ENCODE measurements at regions not wholly inside any gene's neighbourhood (a gene's known extent, or its start where the extent isn't known, plus 50 kb on each side); places are given as distances from the start of the nearest gene placed in this dataset.
A peak's percentile ranks its signal among the peaks of the same experiment; 100 is the strongest.

DNA sequence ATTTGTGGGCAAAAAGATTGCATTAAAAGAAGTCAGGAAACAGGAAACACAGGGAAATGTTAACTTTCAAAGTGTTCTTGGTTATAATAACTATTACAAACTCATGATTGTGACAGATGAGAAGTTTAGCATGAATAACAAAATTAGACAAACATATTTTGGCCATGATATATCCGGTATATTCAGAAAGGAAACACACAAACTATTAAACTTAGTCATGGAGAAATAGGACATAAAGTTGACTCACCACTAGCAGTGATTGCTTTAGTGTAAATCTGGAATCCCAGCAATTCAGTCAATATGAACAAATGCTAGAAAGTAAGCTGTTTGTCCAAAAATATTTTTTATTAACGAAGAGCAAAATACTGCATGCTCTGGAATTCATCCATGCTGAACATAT is 1299.9 kb downstream of the C4orf33 start:
- H3K4me2 ChIP-seq (ENCODE audit: low read length) = no peak overlapping the region
- H3K79me1 ChIP-seq (ENCODE audit: low read length) = no peaks in the 10 kb centered on the region
- no peak overlapping the region for H3K56ac ChIP-seq (ENCODE audit: low read length)
- H2BK5ac ChIP-seq (ENCODE audit: low read length) = no peak overlapping the region
- H3K36me3 ChIP-seq (ENCODE audit: control insufficient read depth, insufficient read depth, low read length) = no peaks in the 10 kb centered on the region
- H2AK5ac ChIP-seq (ENCODE audit: low read length) = no peak overlapping the region
- no peak overlapping the region for H3K23ac ChIP-seq (ENCODE audit: low read length)
- H3K18ac ChIP-seq (ENCODE audit: low read length) = no peak overlapping the region
- no CpG with 5 or more reads among the region's 2 CpGs for WGBS (ENCODE audit: extremely low coverage, insufficient coverage, low lambda C conversion rate)
- no peak for DNase-seq
- no peak overlapping the region for H2BK120ac ChIP-seq (ENCODE audit: low read depth, low read length)
- H4K5ac ChIP-seq (ENCODE audit: low read length) = no peak overlapping the region
- no peak overlapping the region for H3K9ac ChIP-seq (ENCODE audit: low read length)
- no peak overlapping the region for H3K4me3 ChIP-seq (ENCODE audit: low read length)
- H3K27ac ChIP-seq (ENCODE audit: low read depth, low read length) = no peak overlapping the region
- H3K27me3 ChIP-seq (ENCODE audit: insufficient read depth, low read length, poor library complexity) = no peaks in the 10 kb centered on the region
- H2BK15ac ChIP-seq (replicated peaks; ENCODE audit: low read depth) = no peak overlapping the region
- no peak overlapping the region for H4K8ac ChIP-seq (ENCODE audit: low read depth, low read length)
- H3K4ac ChIP-seq (ENCODE audit: low read depth, low read length) = no peak overlapping the region
- H3K4me1 ChIP-seq (ENCODE audit: control insufficient read depth, low read depth, low read length) = no peaks in the 10 kb centered on the region
- no peaks in the 10 kb centered on the region for H3K79me2 ChIP-seq (ENCODE audit: control insufficient read depth, insufficient read depth, low read length)

DNA sequence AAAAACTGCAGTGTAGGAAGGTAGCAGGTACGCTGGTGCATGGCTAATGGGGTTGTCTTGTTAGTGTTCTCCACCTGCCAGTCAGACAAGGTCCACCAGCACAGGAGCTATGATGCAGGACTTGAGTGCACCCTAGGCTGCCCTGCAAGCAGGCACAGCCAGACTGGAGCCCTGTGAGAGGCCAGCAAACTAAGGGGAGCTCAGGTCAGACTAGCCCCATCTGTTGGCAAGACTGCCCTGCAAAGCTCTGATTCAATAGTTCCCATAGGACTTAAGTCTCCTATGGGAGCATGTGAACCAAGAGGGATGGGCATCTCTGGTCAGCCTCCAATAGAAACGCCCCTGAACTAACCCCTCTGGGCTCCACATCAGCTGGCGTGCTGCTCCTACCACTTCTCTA is 1307.3 kb downstream of the C4orf33 start:
- Histone ChIP-seq H3K27me3 (ENCODE audit: insufficient read depth, low read length, poor library complexity) (no peaks in the 10 kb centered on the region), H3K4me1 (ENCODE audit: control insufficient read depth, low read depth, low read length) (no peaks in the 10 kb centered on the region), H2AK5ac (ENCODE audit: low read length) (no peak overlapping the region), H4K8ac (ENCODE audit: low read depth, low read length) (no peak overlapping the region), H3K79me1 (ENCODE audit: low read length) (no peaks in the 10 kb centered on the region), H3K27ac (ENCODE audit: low read depth, low read length) (no peak overlapping the region), H3K4ac (ENCODE audit: low read depth, low read length) (no peak overlapping the region), H3K4me2 (ENCODE audit: low read length) (no peak overlapping the region), H3K23ac (ENCODE audit: low read length) (no peak overlapping the region), H2BK15ac (replicated peaks; ENCODE audit: low read depth) (no peak overlapping the region), H3K79me2 (ENCODE audit: control insufficient read depth, insufficient read depth, low read length) (no peaks in the 10 kb centered on the region), H3K56ac (ENCODE audit: low read length) (no peak overlapping the region), H3K4me3 (ENCODE audit: low read length) (no peak overlapping the region), H3K36me3 (ENCODE audit: control insufficient read depth, insufficient read depth, low read length) (no peaks in the 10 kb centered on the region), H3K9ac (ENCODE audit: low read length) (no peak overlapping the region), H3K18ac (ENCODE audit: low read length) (no peak overlapping the region), H2BK120ac (ENCODE audit: low read depth, low read length) (no peak overlapping the region), H2BK5ac (ENCODE audit: low read length) (no peak overlapping the region), H4K5ac (ENCODE audit: low read length) (no peak overlapping the region)
- no CpG with 5 or more reads among the region's 3 CpGs for WGBS (ENCODE audit: extremely low coverage, insufficient coverage, low lambda C conversion rate)
- peak; percentile 22 for DNase-seq

DNA sequence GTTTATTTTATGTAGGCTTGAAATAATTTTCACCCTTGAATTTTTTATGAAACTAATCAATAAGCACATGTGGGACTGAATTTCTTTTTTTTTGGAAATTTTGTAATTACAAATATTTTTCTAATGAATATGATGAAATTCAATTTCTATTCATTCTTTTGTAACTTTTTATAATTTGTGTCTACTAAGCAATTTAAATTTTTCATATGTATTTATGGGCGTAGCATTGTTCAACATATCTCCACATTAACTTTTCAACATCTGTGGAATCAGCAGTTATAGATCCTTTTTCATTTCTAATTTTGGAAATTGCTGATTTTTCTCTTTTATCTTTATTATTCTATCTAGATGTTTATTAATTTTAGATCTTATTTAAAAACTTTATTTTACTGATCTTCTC is 1320.3 kb downstream of the C4orf33 start:
- Histone ChIP-seq H3K56ac (ENCODE audit: low read length) (no peak overlapping the region), H3K9ac (ENCODE audit: low read length) (no peak overlapping the region), H3K4me3 (ENCODE audit: low read length) (no peak overlapping the region), H3K4me2 (ENCODE audit: low read length) (no peak overlapping the region), H3K4me1 (ENCODE audit: control insufficient read depth, low read depth, low read length) (no peaks in the 10 kb centered on the region), H3K36me3 (ENCODE audit: control insufficient read depth, insufficient read depth, low read length) (no peaks in the 10 kb centered on the region), H3K27ac (ENCODE audit: low read depth, low read length) (no peak overlapping the region), H3K79me2 (ENCODE audit: control insufficient read depth, insufficient read depth, low read length) (no peaks in the 10 kb centered on the region), H3K23ac (ENCODE audit: low read length) (no peak overlapping the region), H3K27me3 (ENCODE audit: insufficient read depth, low read length, poor library complexity) (no peaks in the 10 kb centered on the region), H3K4ac (ENCODE audit: low read depth, low read length) (no peak overlapping the region), H2BK120ac (ENCODE audit: low read depth, low read length) (no peak overlapping the region), H2BK15ac (replicated peaks; ENCODE audit: low read depth) (no peak overlapping the region), H2BK5ac (ENCODE audit: low read length) (no peak overlapping the region), H2AK5ac (ENCODE audit: low read length) (no peak overlapping the region), H4K8ac (ENCODE audit: low read depth, low read length) (no peak overlapping the region), H3K18ac (ENCODE audit: low read length) (no peak overlapping the region), H4K5ac (ENCODE audit: low read length) (no peak overlapping the region), H3K79me1 (ENCODE audit: low read length) (no peaks in the 10 kb centered on the region)
- no peak for DNase-seq
- no CpG with 5 or more reads among the region's 1 CpG for WGBS (ENCODE audit: extremely low coverage, insufficient coverage, low lambda C conversion rate)

DNA sequence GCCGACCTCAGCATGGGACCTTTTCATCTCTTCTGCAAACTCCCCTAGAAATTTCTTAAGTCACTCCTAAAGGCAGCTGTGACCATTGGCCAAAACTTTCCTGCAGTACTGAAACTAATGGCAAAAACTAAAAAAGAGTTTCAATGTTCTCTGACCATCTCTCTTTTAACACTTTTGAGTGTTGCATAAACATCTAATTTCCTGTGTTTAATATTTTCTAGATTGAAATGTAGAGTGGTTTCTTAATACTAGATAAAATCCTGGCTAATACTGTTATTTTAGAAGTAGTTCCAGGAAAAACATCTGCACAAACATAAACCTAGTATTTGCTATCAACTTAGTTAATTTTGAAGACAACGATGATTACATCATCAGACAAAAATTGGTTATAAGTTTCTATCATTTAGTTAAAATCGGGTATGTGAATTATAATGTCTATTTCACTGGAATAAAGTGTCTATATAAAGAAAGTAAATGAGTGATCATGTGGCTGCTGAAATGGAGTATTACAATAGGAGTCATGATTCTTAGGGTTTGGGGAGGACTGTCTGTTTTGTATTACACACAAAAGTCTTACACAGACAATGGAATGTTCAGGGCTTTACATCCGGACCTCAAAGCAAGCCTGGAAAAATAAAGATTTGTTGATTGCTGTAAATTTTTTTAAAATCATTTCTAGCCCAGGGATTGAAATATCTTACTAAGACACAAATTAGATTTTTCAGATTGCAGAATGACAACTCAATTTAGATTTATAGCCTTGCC is 1323.4 kb downstream of the C4orf33 start:
- H3K4me3 ChIP-seq (ENCODE audit: low read length) = no peak overlapping the region
- WGBS (ENCODE audit: extremely low coverage, insufficient coverage, low lambda C conversion rate) = 100% methylated on average over 1 of the region's 4 CpGs
- no peaks in the 10 kb centered on the region for H3K36me3 ChIP-seq (ENCODE audit: control insufficient read depth, insufficient read depth, low read length)
- H3K56ac ChIP-seq (ENCODE audit: low read length) = no peak overlapping the region
- DNase-seq = no peak
- H3K23ac ChIP-seq (ENCODE audit: low read length) = no peak overlapping the region
- no peak overlapping the region for H2BK120ac ChIP-seq (ENCODE audit: low read depth, low read length)
- no peak overlapping the region for H3K18ac ChIP-seq (ENCODE audit: low read length)
- no peak overlapping the region for H4K8ac ChIP-seq (ENCODE audit: low read depth, low read length)
- no peaks in the 10 kb centered on the region for H3K79me2 ChIP-seq (ENCODE audit: control insufficient read depth, insufficient read depth, low read length)
- H2BK15ac ChIP-seq (replicated peaks; ENCODE audit: low read depth) = no peak overlapping the region
- no peaks in the 10 kb centered on the region for H3K27me3 ChIP-seq (ENCODE audit: insufficient read depth, low read length, poor library complexity)
- no peak overlapping the region for H3K4me2 ChIP-seq (ENCODE audit: low read length)
- no peak overlapping the region for H4K5ac ChIP-seq (ENCODE audit: low read length)
- H3K4ac ChIP-seq (ENCODE audit: low read depth, low read length) = no peak overlapping the region
- H3K27ac ChIP-seq (ENCODE audit: low read depth, low read length) = no peak overlapping the region
- no peaks in the 10 kb centered on the region for H3K79me1 ChIP-seq (ENCODE audit: low read length)
- no peak overlapping the region for H2AK5ac ChIP-seq (ENCODE audit: low read length)
- H3K4me1 ChIP-seq (ENCODE audit: control insufficient read depth, low read depth, low read length) = no peaks in the 10 kb centered on the region
- H3K9ac ChIP-seq (ENCODE audit: low read length) = no peak overlapping the region
- H2BK5ac ChIP-seq (ENCODE audit: low read length) = no peak overlapping the region

DNA sequence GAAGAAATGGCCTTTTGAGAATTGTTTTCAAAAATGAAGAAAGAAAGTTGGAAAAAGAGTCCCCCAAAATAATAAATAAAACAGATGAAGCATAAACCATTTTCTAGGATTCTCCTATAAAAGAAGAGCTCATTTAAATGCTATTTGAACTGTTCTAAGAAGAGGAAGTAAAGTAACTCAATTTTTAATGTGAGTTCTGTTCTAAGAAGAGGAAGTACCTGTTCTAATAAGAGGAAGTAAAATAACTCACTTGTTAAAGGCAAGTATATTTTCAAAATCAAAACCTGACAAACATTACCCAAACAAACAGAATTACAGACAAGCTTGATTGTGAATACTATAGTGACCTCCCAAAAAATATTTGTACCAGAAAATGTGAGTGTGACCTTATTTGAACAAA is 1326.3 kb downstream of the C4orf33 start:
- no peak overlapping the region for H2BK5ac ChIP-seq (ENCODE audit: low read length)
- no peak overlapping the region for H2AK5ac ChIP-seq (ENCODE audit: low read length)
- no peak overlapping the region for H3K23ac ChIP-seq (ENCODE audit: low read length)
- H3K4me3 ChIP-seq (ENCODE audit: low read length) = no peak overlapping the region
- H4K8ac ChIP-seq (ENCODE audit: low read depth, low read length) = no peak overlapping the region
- no peak overlapping the region for H3K4me2 ChIP-seq (ENCODE audit: low read length)
- H3K4ac ChIP-seq (ENCODE audit: low read depth, low read length) = no peak overlapping the region
- DNase-seq = no peak
- no peak overlapping the region for H2BK120ac ChIP-seq (ENCODE audit: low read depth, low read length)
- no peaks in the 10 kb centered on the region for H3K79me1 ChIP-seq (ENCODE audit: low read length)
- H3K4me1 ChIP-seq (ENCODE audit: control insufficient read depth, low read depth, low read length) = no peaks in the 10 kb centered on the region
- H3K18ac ChIP-seq (ENCODE audit: low read length) = no peak overlapping the region
- no peak overlapping the region for H3K56ac ChIP-seq (ENCODE audit: low read length)
- H3K27ac ChIP-seq (ENCODE audit: low read depth, low read length) = no peak overlapping the region
- no peaks in the 10 kb centered on the region for H3K27me3 ChIP-seq (ENCODE audit: insufficient read depth, low read length, poor library complexity)
- H4K5ac ChIP-seq (ENCODE audit: low read length) = no peak overlapping the region
- H3K9ac ChIP-seq (ENCODE audit: low read length) = no peak overlapping the region
- no peak overlapping the region for H2BK15ac ChIP-seq (replicated peaks; ENCODE audit: low read depth)
- H3K36me3 ChIP-seq (ENCODE audit: control insufficient read depth, insufficient read depth, low read length) = no peaks in the 10 kb centered on the region
- no peaks in the 10 kb centered on the region for H3K79me2 ChIP-seq (ENCODE audit: control insufficient read depth, insufficient read depth, low read length)

DNA sequence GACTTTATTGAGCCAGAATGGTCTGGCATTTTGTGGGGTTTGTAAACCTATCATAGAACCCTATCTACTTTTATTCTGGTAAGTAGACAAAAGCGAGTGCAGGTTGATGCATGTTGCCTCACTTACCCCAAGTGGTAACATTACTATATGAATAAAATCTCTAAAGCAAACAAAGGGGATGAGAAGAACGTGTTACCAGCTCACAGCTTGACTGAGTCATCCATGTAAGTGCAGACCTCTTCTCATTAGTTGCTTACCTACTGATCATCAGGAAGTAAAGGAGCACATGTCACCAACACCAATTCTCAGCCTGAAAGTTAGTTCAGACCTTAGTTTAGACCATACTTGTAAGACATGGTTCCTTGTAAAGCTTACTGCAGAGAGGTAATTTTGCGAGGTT is 1328.3 kb downstream of the C4orf33 start:
- no peaks in the 10 kb centered on the region for H3K79me2 ChIP-seq (ENCODE audit: control insufficient read depth, insufficient read depth, low read length)
- no peak overlapping the region for H2BK15ac ChIP-seq (replicated peaks; ENCODE audit: low read depth)
- no peak overlapping the region for H3K4me2 ChIP-seq (ENCODE audit: low read length)
- no peaks in the 10 kb centered on the region for H3K36me3 ChIP-seq (ENCODE audit: control insufficient read depth, insufficient read depth, low read length)
- no peak overlapping the region for H3K4ac ChIP-seq (ENCODE audit: low read depth, low read length)
- H2AK5ac ChIP-seq (ENCODE audit: low read length) = no peak overlapping the region
- H2BK5ac ChIP-seq (ENCODE audit: low read length) = no peak overlapping the region
- H2BK120ac ChIP-seq (ENCODE audit: low read depth, low read length) = no peak overlapping the region
- no peak overlapping the region for H4K8ac ChIP-seq (ENCODE audit: low read depth, low read length)
- peak; percentile 6 for DNase-seq
- no peak overlapping the region for H3K27ac ChIP-seq (ENCODE audit: low read depth, low read length)
- H3K4me1 ChIP-seq (ENCODE audit: control insufficient read depth, low read depth, low read length) = no peaks in the 10 kb centered on the region
- no peak overlapping the region for H3K4me3 ChIP-seq (ENCODE audit: low read length)
- H3K56ac ChIP-seq (ENCODE audit: low read length) = no peak overlapping the region
- no peak overlapping the region for H3K18ac ChIP-seq (ENCODE audit: low read length)
- H4K5ac ChIP-seq (ENCODE audit: low read length) = no peak overlapping the region
- H3K23ac ChIP-seq (ENCODE audit: low read length) = no peak overlapping the region
- no peak overlapping the region for H3K9ac ChIP-seq (ENCODE audit: low read length)
- no CpG with 5 or more reads among the region's 3 CpGs for WGBS (ENCODE audit: extremely low coverage, insufficient coverage, low lambda C conversion rate)
- no peaks in the 10 kb centered on the region for H3K27me3 ChIP-seq (ENCODE audit: insufficient read depth, low read length, poor library complexity)
- no peaks in the 10 kb centered on the region for H3K79me1 ChIP-seq (ENCODE audit: low read length)
